Loucy (cell line): ENCODE measurements at regions not wholly inside any gene's neighbourhood (a gene's known extent, or its start where the extent isn't known, plus 50 kb on each side); places are given as distances from the start of the nearest gene placed in this dataset.

Experiments
- H2AFZ ChIP-seq: fragments of 200-600 bp; sonication (generic); 2 replicates; pipeline ENCODE4 v1.6.0; 2016; ENCODE audit warnings: antibody characterized with exemption, mild to moderate bottlenecking, low read length, moderate library complexity
- H3F3A ChIP-seq: fragments of 200-600 bp; 2 replicates; pipeline ENCODE4 v1.6.0; 2016; ENCODE audit warnings: antibody characterized with exemption, low read depth, mild to moderate bottlenecking
- H3K27me3 ChIP-seq: fragments of 200-600 bp; sonication (generic); 2 replicates; pipeline ENCODE4 v1.6.1; 2014; ENCODE audit warnings: low read length, mild to moderate bottlenecking; ENCODE audit not compliant: insufficient read depth, poor library complexity, severe bottlenecking
- H3K36me3 ChIP-seq: fragments of 200-600 bp; sonication (generic); 2 replicates; pipeline ENCODE4 v1.6.1; 2016; ENCODE audit warnings: low read length; ENCODE audit not compliant: insufficient read depth
- H3K4me1 ChIP-seq: fragments of 200-600 bp; sonication (generic); 2 replicates; pipeline ENCODE4 v1.5.1; 2014; ENCODE audit warnings: low read length, mild to moderate bottlenecking; ENCODE audit not compliant: insufficient read depth, poor library complexity, severe bottlenecking
- H3K4me2 ChIP-seq: fragments of 200-600 bp; sonication (generic); 2 replicates; pipeline ENCODE4 v1.6.0; 2014; ENCODE audit warnings: antibody characterized with exemption, low read length, low read depth, mild to moderate bottlenecking; ENCODE audit not compliant: poor library complexity, severe bottlenecking
- H3K4me3 ChIP-seq: fragments of 200-600 bp; sonication (generic); 2 replicates; pipeline ENCODE4 v1.5.1; 2014; ENCODE audit warnings: low read length, mild to moderate bottlenecking, mixed read lengths; ENCODE audit not compliant: poor library complexity, severe bottlenecking
- H3K79me2 ChIP-seq: fragments of 200-600 bp; sonication (generic); 2 replicates; pipeline ENCODE4 v1.6.1; 2014; ENCODE audit warnings: low read length; ENCODE audit not compliant: insufficient read depth
- H3K9ac ChIP-seq: fragments of 200-600 bp; sonication (generic); 2 replicates; pipeline ENCODE4 v1.6.0; 2014; ENCODE audit warnings: mild to moderate bottlenecking, low read depth, low read length, moderate library complexity; ENCODE audit not compliant: poor library complexity, severe bottlenecking
- H3K9me2 ChIP-seq: fragments of 200-600 bp; sonication (generic); replicated peaks from 2 replicates; pipeline ENCODE4 v1.6.1; 2016; ENCODE audit warnings: low read depth, low read length, mixed read lengths
- H3K9me3 ChIP-seq: fragments of 200-600 bp; sonication (generic); 2 replicates; pipeline ENCODE4 v1.6.1; 2014; ENCODE audit warnings: mild to moderate bottlenecking, antibody characterized with exemption, low read length, low read depth; ENCODE audit not compliant: insufficient read depth
- H4K20me1 ChIP-seq: fragments of 200-600 bp; sonication (generic); 2 replicates; pipeline ENCODE4 v1.6.0; 2014; ENCODE audit warnings: antibody characterized with exemption, low read length, mild to moderate bottlenecking; ENCODE audit not compliant: insufficient read depth, poor library complexity, severe bottlenecking
- CTCF ChIP-seq: fragments of 200-600 bp; sonication (generic); conservative IDR thresholded peaks from 2 replicates; pipeline ENCODE4 v1.5.1; 2014; ENCODE audit warnings: mild to moderate bottlenecking, antibody characterized with exemption, low read length
- EZH2phosphoT487 ChIP-seq: fragments of 200-600 bp; IDR thresholded peaks from 2 replicates; pipeline ENCODE4 v1.6.1; 2018; ENCODE audit warnings: antibody characterized with exemption, mild to moderate bottlenecking, moderate library complexity, borderline replicate concordance

DNA sequence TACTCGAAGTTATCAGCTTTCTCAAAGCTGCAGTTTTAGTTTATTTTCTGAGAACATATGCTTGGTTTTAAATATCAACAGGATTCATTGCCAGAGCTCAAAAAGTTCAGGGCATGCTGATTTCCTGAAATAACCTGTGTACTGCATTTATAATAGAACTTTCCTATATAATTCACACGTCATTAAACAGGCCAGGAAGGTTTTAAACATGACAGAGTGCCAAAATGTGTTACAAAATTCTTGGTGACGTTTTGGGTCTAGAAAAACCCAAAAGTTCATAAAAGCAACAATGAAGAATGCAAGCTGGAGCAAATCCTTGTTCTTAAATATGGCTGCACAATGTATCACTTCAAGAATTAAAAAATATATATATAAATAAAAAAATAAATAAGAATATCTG is 1139.1 kb downstream of the CDH11 start:
- Histone ChIP-seq H3K4me3 (no peak overlapping the region), H3K27me3 (no peaks in the 10 kb centered on the region), H3K79me2 (no peaks in the 10 kb centered on the region), H3K9ac (no peak overlapping the region), H3K4me2 (no peak overlapping the region), H3F3A (no peaks in the 10 kb centered on the region), H3K9me2 (no peaks in the 10 kb centered on the region), H3K9me3 (no peaks in the 10 kb centered on the region), H3K36me3 (no peaks in the 10 kb centered on the region), H2AFZ (no peak overlapping the region), H4K20me1 (no peaks in the 10 kb centered on the region), H3K4me1 (no peaks in the 10 kb centered on the region)
- TF ChIP-seq CTCF, result no peak
- TF ChIP-seq EZH2phosphoT487, result no peak

- Histone ChIP-seq H3K27me3 (no peaks in the 10 kb centered on the region), H3K4me3 (no peak overlapping the region), H3K4me1 (no peaks in the 10 kb centered on the region), H3F3A (no peaks in the 10 kb centered on the region), H3K9me3 (no peaks in the 10 kb centered on the region), H3K79me2 (no peaks in the 10 kb centered on the region), H4K20me1 (no peaks in the 10 kb centered on the region), H3K9me2 (no peaks in the 10 kb centered on the region), H3K36me3 (no peaks in the 10 kb centered on the region), H2AFZ (no peak overlapping the region), H3K4me2 (no peak overlapping the region), H3K9ac (no peak overlapping the region)
- no peak for TF ChIP-seq EZH2phosphoT487
- TF ChIP-seq CTCF, result no peak
Measured at GRCh38 chr16:63982110-63982509, 1139.8 kb downstream of the CDH11 start.

DNA sequence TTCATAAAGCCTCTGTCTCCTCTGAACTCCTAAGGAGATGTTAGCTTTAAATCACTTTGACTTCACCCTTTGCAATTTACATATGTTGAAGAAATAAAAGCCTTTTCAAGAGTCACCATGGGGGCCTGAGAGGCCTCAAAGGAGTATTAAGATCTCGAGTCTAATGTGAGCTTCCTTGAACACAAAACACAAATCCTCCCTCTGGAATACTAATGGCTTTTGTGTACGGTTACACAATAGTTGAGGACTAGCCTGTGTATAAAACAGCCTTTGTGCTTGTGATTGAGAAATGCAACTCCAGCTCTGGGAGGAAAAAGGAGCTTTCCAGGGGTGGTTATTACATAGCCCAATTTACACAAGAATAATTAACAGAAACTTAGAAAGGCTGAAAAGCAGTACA is 1140.2 kb downstream of the CDH11 start:
- H3K4me2 ChIP-seq, result no peak overlapping the region
- no peak for TF ChIP-seq CTCF
- no peaks in the 10 kb centered on the region for H3K4me1 ChIP-seq

More for the DNA sequence above, 1140.2 kb downstream of the CDH11 start:
- no peaks in the 10 kb centered on the region for H3K9me3 ChIP-seq
- H3K9ac ChIP-seq, result no peak overlapping the region
- H3K79me2 ChIP-seq, result no peaks in the 10 kb centered on the region
- no peaks in the 10 kb centered on the region for H4K20me1 ChIP-seq
- no peaks in the 10 kb centered on the region for H3F3A ChIP-seq
- no peak overlapping the region for H2AFZ ChIP-seq
- H3K9me2 ChIP-seq, result no peaks in the 10 kb centered on the region
- no peaks in the 10 kb centered on the region for H3K36me3 ChIP-seq
- H3K4me3 ChIP-seq, result no peak overlapping the region
- H3K27me3 ChIP-seq, result no peaks in the 10 kb centered on the region
